Mesenchymal stem cell (in vitro differentiated cells and primary cell): ENCODE measurements at regions not wholly inside any gene's neighbourhood (a gene's known extent, or its start where the extent isn't known, plus 50 kb on each side); places are given as distances from the start of the nearest gene placed in this dataset.
A peak's percentile ranks its signal among the peaks of the same experiment; 100 is the strongest.

ENCODE experiments used
- DNase-seq: peaks from one replicate; pipeline ENCODE4 v3.0.0-alpha.2; 2013
- H2AFZ ChIP-seq: one replicate; pipeline ENCODE4 v1.6.1; 2013; ENCODE audit warnings: low read depth, mild to moderate bottlenecking, control low read depth, inconsistent platforms, low read length, moderate library complexity
- H2AK5ac ChIP-seq: 2 replicates; pipeline ENCODE4 v1.6.1; 2013; ENCODE audit warnings: low read length, moderate library complexity, mild to moderate bottlenecking, inconsistent platforms; ENCODE audit not compliant: severe bottlenecking
- H2BK120ac ChIP-seq: one replicate; pipeline ENCODE4 v1.6.1; 2013; ENCODE audit warnings: low read depth, mild to moderate bottlenecking, inconsistent platforms, low read length, moderate library complexity
- H2BK12ac ChIP-seq, 2 experiments: one replicate each; pipeline ENCODE4 v1.6.1; 2013; ENCODE audit warnings: inconsistent platforms in 2 of 2, low read length in 2 of 2, mild to moderate bottlenecking in 2 of 2, moderate library complexity in 2 of 2, control low read depth in 1 of 2
- H2BK15ac ChIP-seq: one replicate; pipeline ENCODE4 v1.6.1; 2013; ENCODE audit warnings: mild to moderate bottlenecking, low read depth, inconsistent platforms; ENCODE audit not compliant: poor library complexity, severe bottlenecking
- H2BK5ac ChIP-seq: 2 replicates; pipeline ENCODE4 v1.6.1; 2013; ENCODE audit warnings: low read depth, mild to moderate bottlenecking, low read length, control low read depth, inconsistent platforms; ENCODE audit not compliant: poor library complexity, severe bottlenecking
- H3K14ac ChIP-seq, 2 experiments: one replicate each; pipeline ENCODE4 v1.6.1; 2013; ENCODE audit warnings: inconsistent platforms in 2 of 2, low read length in 2 of 2, control low read depth in 1 of 2, mild to moderate bottlenecking in 1 of 2, moderate library complexity in 1 of 2
- H3K18ac ChIP-seq, 2 experiments: one replicate each; pipeline ENCODE4 v1.6.1; 2013; ENCODE audit warnings: inconsistent platforms in 2 of 2, low read length in 2 of 2, control low read depth in 1 of 2, low read depth in 1 of 2, mild to moderate bottlenecking in 1 of 2
- H3K23ac ChIP-seq, 2 experiments: one replicate each; pipeline ENCODE4 v1.6.1; 2013; ENCODE audit warnings: inconsistent platforms in 2 of 2, low read length in 2 of 2, mild to moderate bottlenecking in 2 of 2, moderate library complexity in 2 of 2, control low read depth in 1 of 2
- H3K27ac ChIP-seq: 2 replicates; pipeline ENCODE4 v1.5.1; 2013; ENCODE audit warnings: mild to moderate bottlenecking, moderate library complexity, low read length, control low read depth, inconsistent platforms; ENCODE audit not compliant: poor library complexity, severe bottlenecking
- H3K27me3 ChIP-seq, 2 experiments: 2 replicates each; pipeline versions ENCODE4 v1.6.1 to v1.7.0; 2013; ENCODE audit warnings: low read length in 2 of 2, mild to moderate bottlenecking in 2 of 2, moderate library complexity in 2 of 2, control low read depth in 1 of 2, inconsistent platforms in 1 of 2; ENCODE audit not compliant: control insufficient read depth in 1 of 2, insufficient read depth in 1 of 2
- H3K36me3 ChIP-seq, 2 experiments: 2 replicates each; pipeline versions ENCODE4 v1.6.1 to v1.7.0; 2013; ENCODE audit warnings: low read length in 2 of 2, control low read depth in 1 of 2, inconsistent platforms in 1 of 2, low read depth in 1 of 2, mild to moderate bottlenecking in 1 of 2; ENCODE audit not compliant: insufficient read depth in 2 of 2, control insufficient read depth in 1 of 2
- H3K4ac ChIP-seq, 2 experiments: one replicate each; pipeline ENCODE4 v1.6.1; 2013; ENCODE audit warnings: inconsistent platforms in 2 of 2, low read length in 2 of 2, mild to moderate bottlenecking in 2 of 2, moderate library complexity in 2 of 2, control low read depth in 1 of 2, low read depth in 1 of 2
- H3K4me1 ChIP-seq: 2 replicates; pipeline ENCODE4 v1.6.1; 2013; ENCODE audit warnings: low read depth, low read length, control low read depth; ENCODE audit not compliant: control insufficient read depth, insufficient read depth
- H3K4me2 ChIP-seq: 2 replicates; pipeline ENCODE4 v1.6.1; 2013; ENCODE audit warnings: low read length, mild to moderate bottlenecking, inconsistent platforms; ENCODE audit not compliant: poor library complexity, severe bottlenecking
- H3K4me3 ChIP-seq, 2 experiments: 2 replicates each; pipeline versions ENCODE4 v1.5.1 to v1.7.0; 2013; ENCODE audit warnings: low read length in 2 of 2, mild to moderate bottlenecking in 2 of 2, control low read depth in 1 of 2, low read depth in 1 of 2; ENCODE audit not compliant: insufficient read depth in 1 of 2
- H3K79me1 ChIP-seq: replicated peaks from 2 replicates; pipeline ENCODE4 v1.6.1; 2013; ENCODE audit warnings: mild to moderate bottlenecking, control low read depth, low read length, inconsistent platforms; ENCODE audit not compliant: poor library complexity, severe bottlenecking
- H3K9ac ChIP-seq: 2 replicates; pipeline ENCODE4 v1.7.0; 2013; ENCODE audit warnings: mild to moderate bottlenecking, low read length, moderate library complexity
- H3K9me3 ChIP-seq: 2 replicates; pipeline ENCODE4 v1.7.0; 2013; ENCODE audit warnings: mild to moderate bottlenecking, low read length; ENCODE audit not compliant: control insufficient read depth
- H4K8ac ChIP-seq: one replicate; pipeline ENCODE4 v1.6.1; 2013; ENCODE audit warnings: inconsistent platforms, mild to moderate bottlenecking, low read length, moderate library complexity
- H4K91ac ChIP-seq: one replicate; pipeline ENCODE4 v1.6.1; 2013; ENCODE audit warnings: mild to moderate bottlenecking, low read length, inconsistent platforms
- WGBS: methylation state at CpG from one replicate; pipeline ENCODE4 v1.1.7; 2013; ENCODE audit warnings: mixed read lengths; 5-methylcytosine and 5-hydroxymethylcytosine counted together

GRCh38 chr10:84077768-84078167 lies 61.5 kb upstream of the GHITM start:
- H3K79me1 ChIP-seq, result no peaks in the 10 kb centered on the region
- no peak overlapping the region for H3K18ac ChIP-seq
- H3K9me3 ChIP-seq, result no peaks in the 10 kb centered on the region
- no peak overlapping the region for H3K9ac ChIP-seq
- WGBS, result 100% methylated on average over 1 of the region's 2 CpGs
- H2BK15ac ChIP-seq, result no peak overlapping the region
- H3K4me2 ChIP-seq, result no peak overlapping the region
- H3K14ac ChIP-seq, result peak overlapping the region in 1 of 2 experiments; percentile 21
- H4K8ac ChIP-seq, result no peak overlapping the region
- no peak overlapping the region for H2AK5ac ChIP-seq
- no peaks in the 10 kb centered on the region for H3K36me3 ChIP-seq
- no peak overlapping the region for H2BK5ac ChIP-seq
- no peak overlapping the region for H3K4me3 ChIP-seq
- no peak overlapping the region for H2AFZ ChIP-seq
- no peak for DNase-seq
- H3K27ac ChIP-seq, result no peak overlapping the region
- peaks cover 5% of the 10 kb centered on the region for H3K4me1 ChIP-seq
- H3K4ac ChIP-seq, result no peak overlapping the region
- H4K91ac ChIP-seq, result no peak overlapping the region
- H3K27me3 ChIP-seq, result no peaks in the 10 kb centered on the region
- H2BK12ac ChIP-seq, result no peak overlapping the region
- no peak overlapping the region for H3K23ac ChIP-seq
- no peak overlapping the region for H2BK120ac ChIP-seq

- Histone ChIP-seq H4K91ac (no peak overlapping the region), H3K4me1 (peaks cover 5% of the 10 kb centered on the region), H3K4me3 (no peak overlapping the region), H2AFZ (no peak overlapping the region), H4K8ac (no peak overlapping the region), H3K27ac (no peak overlapping the region), H3K27me3 (no peaks in the 10 kb centered on the region), H3K4me2 (no peak overlapping the region), H3K9me3 (no peaks in the 10 kb centered on the region), H2BK120ac (no peak overlapping the region), H2AK5ac (no peak overlapping the region), H3K14ac (no peak overlapping the region), H3K9ac (no peak overlapping the region), H3K18ac (no peak overlapping the region), H2BK12ac (no peak overlapping the region), H3K36me3 (no peaks in the 10 kb centered on the region), H3K79me1 (no peaks in the 10 kb centered on the region), H3K23ac (no peak overlapping the region), H2BK5ac (no peak overlapping the region), H3K4ac (no peak overlapping the region), H2BK15ac (no peak overlapping the region)
- DNase-seq, result no peak
These were observed 60.5 kb upstream of the GHITM start for GRCh38 chr10:84078771-84079170.

- Histone ChIP-seq H3K18ac (no peak overlapping the region), H2BK15ac (no peak overlapping the region), H4K91ac (no peak overlapping the region), H3K4me3 (no peak overlapping the region), H3K4me1 (no peaks in the 10 kb centered on the region), H3K9me3 (no peaks in the 10 kb centered on the region), H2BK120ac (no peak overlapping the region), H3K79me1 (no peaks in the 10 kb centered on the region), H2BK5ac (no peak overlapping the region), H3K27me3 (no peaks in the 10 kb centered on the region), H3K36me3 (no peaks in the 10 kb centered on the region), H4K8ac (no peak overlapping the region), H3K9ac (no peak overlapping the region), H3K23ac (no peak overlapping the region), H2AFZ (no peak overlapping the region), H3K27ac (no peak overlapping the region), H2BK12ac (no peak overlapping the region), H2AK5ac (no peak overlapping the region), H3K4me2 (no peak overlapping the region), H3K14ac (no peak overlapping the region), H3K4ac (no peak overlapping the region)
- DNase-seq, result no peak
- no CpG with 5 or more reads among the region's 3 CpGs for WGBS
These were observed 55.0 kb upstream of the GHITM start for GRCh38 chr10:84084342-84084741.

- 82% methylated on average over 1 of the region's 1 CpG for WGBS
These were observed 52.1 kb upstream of the GHITM start for GRCh38 chr10:84087202-84087601.

More at GRCh38 chr10:84087202-84087601, 52.1 kb upstream of the GHITM start:
- Histone ChIP-seq H3K4me1 (no peaks in the 10 kb centered on the region), H2BK120ac (no peak overlapping the region), H2AK5ac (no peak overlapping the region), H3K23ac (no peak overlapping the region), H3K79me1 (no peaks in the 10 kb centered on the region), H3K14ac (no peak overlapping the region), H4K91ac (no peak overlapping the region), H4K8ac (no peak overlapping the region), H2BK15ac (no peak overlapping the region), H3K9me3 (no peaks in the 10 kb centered on the region), H2AFZ (no peak overlapping the region), H3K4me3 (no peak overlapping the region), H2BK5ac (no peak overlapping the region), H3K4me2 (no peak overlapping the region), H3K36me3 (no peaks in the 10 kb centered on the region), H3K27ac (no peak overlapping the region), H3K27me3 (no peaks in the 10 kb centered on the region), H3K9ac (no peak overlapping the region), H3K18ac (no peak overlapping the region), H3K4ac (no peak overlapping the region), H2BK12ac (no peak overlapping the region)
- DNase-seq, result no peak
